Testis (tissue), 2 donors: ENCODE measurements at regions not wholly inside any gene's neighbourhood (a gene's known extent, or its start where the extent isn't known, plus 50 kb on each side); places are given as distances from the start of the nearest gene placed in this dataset.

Source experiments
- POLR2A ChIP-seq: fragments of 450-650 bp; IDR thresholded peaks from one replicate; pipeline ENCODE4 v1.6.1; 2017; ENCODE audit warnings: antibody characterized with exemption, mild to moderate bottlenecking, moderate library complexity
- TF ChIP-seq, protein P1 (sequence below), 3 experiments: fragments of 450-650 bp in 2 of 3; fragments of 200-600 bp in 1 of 3; sonication (generic) in 1 of 3; IDR thresholded peaks; one replicate each; pipeline ENCODE4 v1.5.1; 2016 to 2019; ENCODE audit warnings: antibody characterized with exemption in 3 of 3, mild to moderate bottlenecking in 2 of 3, moderate library complexity in 1 of 3

DNA sequence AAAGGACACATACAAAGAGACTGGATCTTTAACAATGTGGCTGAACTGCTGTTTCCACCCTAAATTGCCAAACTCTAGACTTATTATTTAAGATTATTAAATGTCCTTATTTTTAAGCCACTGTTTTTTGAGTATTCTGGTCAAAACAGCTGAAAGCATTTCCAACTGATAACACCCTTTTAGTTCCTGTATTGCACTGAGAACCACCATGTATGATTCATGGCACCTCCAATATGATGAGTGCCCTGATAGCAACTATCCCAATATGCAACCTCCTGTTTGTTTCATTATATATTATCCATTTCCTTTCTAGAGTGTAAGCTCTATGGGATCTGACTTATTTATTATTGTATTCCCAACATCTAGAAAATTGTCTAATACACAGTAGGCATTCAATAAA is 269.4 kb downstream of the HHIPL2 start:
- TF ChIP-seq, protein P1, sequence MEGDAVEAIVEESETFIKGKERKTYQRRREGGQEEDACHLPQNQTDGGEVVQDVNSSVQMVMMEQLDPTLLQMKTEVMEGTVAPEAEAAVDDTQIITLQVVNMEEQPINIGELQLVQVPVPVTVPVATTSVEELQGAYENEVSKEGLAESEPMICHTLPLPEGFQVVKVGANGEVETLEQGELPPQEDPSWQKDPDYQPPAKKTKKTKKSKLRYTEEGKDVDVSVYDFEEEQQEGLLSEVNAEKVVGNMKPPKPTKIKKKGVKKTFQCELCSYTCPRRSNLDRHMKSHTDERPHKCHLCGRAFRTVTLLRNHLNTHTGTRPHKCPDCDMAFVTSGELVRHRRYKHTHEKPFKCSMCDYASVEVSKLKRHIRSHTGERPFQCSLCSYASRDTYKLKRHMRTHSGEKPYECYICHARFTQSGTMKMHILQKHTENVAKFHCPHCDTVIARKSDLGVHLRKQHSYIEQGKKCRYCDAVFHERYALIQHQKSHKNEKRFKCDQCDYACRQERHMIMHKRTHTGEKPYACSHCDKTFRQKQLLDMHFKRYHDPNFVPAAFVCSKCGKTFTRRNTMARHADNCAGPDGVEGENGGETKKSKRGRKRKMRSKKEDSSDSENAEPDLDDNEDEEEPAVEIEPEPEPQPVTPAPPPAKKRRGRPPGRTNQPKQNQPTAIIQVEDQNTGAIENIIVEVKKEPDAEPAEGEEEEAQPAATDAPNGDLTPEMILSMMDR (IDR thresholded peaks at IDR 0.05), result no peak
- TF ChIP-seq POLR2A, result no peak
